A549 (cell line): ENCODE measurements at regions not wholly inside any gene's neighbourhood (a gene's known extent, or its start where the extent isn't known, plus 50 kb on each side); places are given as distances from the start of the nearest gene placed in this dataset.

ENCODE experiments used
- ATAC-seq, 2 experiments: fragments of 200-7000 bp in 1 of 2; fragments of >200 bp in 1 of 2; cut with Nextera tagmentation in 1 of 2; cut with Tn5 transposase in 1 of 2; 3 replicates each; pipeline versions ENCODE4 v1.8.0 to v1.9.1; 2018 to 2020; ENCODE audit warnings: mild to moderate bottlenecking in 1 of 2, moderate library complexity in 1 of 2
- CTCF ChIA-PET: fragments of 300-600 bp; sonication (Branson Sonifier 250); formaldehyde crosslinking; extraction: SDS; loops from one replicate; lab custom pipeline; 2021; ENCODE audit warnings: antibody characterized with exemption, inconsistent platforms; lab: Yijun Ruan, JAX
- POLR2A ChIA-PET: fragments of 350-600 bp; formaldehyde crosslinking; extraction: SDS; loops from one replicate; lab custom pipeline; 2021; ENCODE audit warnings: antibody characterized with exemption, inconsistent platforms; lab: Yijun Ruan, JAX
- DNase-seq, 2 experiments: peaks; one replicate each; pipeline versions ENCODE4 v3.0.0 to v3.0.0-alpha.2; 2011 to 2016; ENCODE audit warnings: low read depth in 1 of 2, low spot score in 1 of 2
- FAIRE-seq: peaks from 2 replicates; lab custom pipeline; 2011; peaks lifted over from hg19 to GRCh38; lab: Jason Lieb, UNC
- H3K27ac ChIP-seq, 2 experiments: fragments of >200 bp; sonication (Bioruptor Twin); formaldehyde crosslinking; 3 replicates each; pipeline ENCODE4 v1.5.1; 2016 to 2017
- H3K4me1 ChIP-seq: fragments of >200 bp; sonication (Bioruptor Twin); formaldehyde crosslinking; 3 replicates; pipeline ENCODE4 v1.6.1; 2016
- H3K4me2 ChIP-seq: fragments of >200 bp; sonication (Bioruptor Twin); formaldehyde crosslinking; 3 replicates; pipeline ENCODE4 v1.6.1; 2016
- H3K4me3 ChIP-seq: fragments of >200 bp; sonication (Bioruptor Twin); formaldehyde crosslinking; 3 replicates; pipeline ENCODE4 v1.5.1; 2016
- H3K9me3 ChIP-seq: fragments of >200 bp; sonication (Bioruptor Twin); formaldehyde crosslinking; 3 replicates; pipeline ENCODE4 v1.6.1; 2016
- ATOH8 ChIP-seq: fragments of 250-450 bp; sonication (Bioruptor Pico); IDR thresholded peaks from 2 replicates; pipeline ENCODE4 v1.5.0; 2020; ENCODE audit warnings: low read depth, mild to moderate bottlenecking, moderate library complexity
- BHLHE40 ChIP-seq: IDR thresholded peaks from 2 replicates; pipeline ENCODE4 v1.6.1; 2012; ENCODE audit warnings: low read depth, low read length, inconsistent platforms
- CHD2 ChIP-seq: fragments of 150-350 bp; IDR thresholded peaks from 2 replicates; pipeline ENCODE4 v1.6.1; 2014; ENCODE audit warnings: low read length; ENCODE audit not compliant: partially characterized antibody
- CHD4 ChIP-seq: fragments of 200-600 bp; sonication (generic); IDR thresholded peaks from 2 replicates; pipeline ENCODE4 v1.6.1; 2016; ENCODE audit warnings: antibody characterized with exemption, mild to moderate bottlenecking, borderline replicate concordance
- E2F6 ChIP-seq: IDR thresholded peaks from 2 replicates; pipeline ENCODE4 v1.6.1; 2012; ENCODE audit warnings: low read depth, borderline replicate concordance
- EHF ChIP-seq: fragments of 250-450 bp; sonication (Bioruptor Pico); IDR thresholded peaks from 2 replicates; pipeline ENCODE4 v1.5.0; 2020; ENCODE audit warnings: mild to moderate bottlenecking
- EHMT2 ChIP-seq: fragments of 200-600 bp; sonication (generic); IDR thresholded peaks from 2 replicates; pipeline ENCODE4 v1.6.1; 2016; ENCODE audit warnings: antibody characterized with exemption, low read depth, mild to moderate bottlenecking, moderate library complexity
- ELK1 ChIP-seq: fragments of 150-350 bp; IDR thresholded peaks from 2 replicates; pipeline ENCODE4 v1.6.1; 2014; ENCODE audit warnings: low read depth, mild to moderate bottlenecking, low read length
- ESRRA ChIP-seq: fragments of 150-350 bp; IDR thresholded peaks from 2 replicates; pipeline ENCODE4 v1.6.1; 2014; ENCODE audit warnings: mild to moderate bottlenecking, low read length, borderline replicate concordance
- FOSB ChIP-seq: fragments of 250-450 bp; sonication (Bioruptor Pico); IDR thresholded peaks from 2 replicates; pipeline ENCODE4 v1.5.0; 2020; ENCODE audit warnings: mild to moderate bottlenecking, moderate library complexity
- HDAC2 ChIP-seq: fragments of 200-600 bp; sonication (generic); IDR thresholded peaks from 2 replicates; pipeline ENCODE4 v1.6.1; 2016
- HES2 ChIP-seq: fragments of >200 bp; sonication (Bioruptor Twin); formaldehyde crosslinking; IDR thresholded peaks from 2 replicates; pipeline ENCODE4 v1.6.1; 2016
- HOXB13 ChIP-seq: fragments of 250-450 bp; sonication (Bioruptor Pico); IDR thresholded peaks from 2 replicates; pipeline ENCODE4 v1.5.0; 2020; ENCODE audit warnings: low read depth, mild to moderate bottlenecking, moderate library complexity
- JUNB ChIP-seq: fragments of >200 bp; sonication (Bioruptor Twin); formaldehyde crosslinking; IDR thresholded peaks from 2 replicates; pipeline ENCODE4 v1.6.1; 2016
- KDM5A ChIP-seq: fragments of 200-600 bp; sonication (generic); IDR thresholded peaks from 2 replicates; pipeline ENCODE4 v1.6.1; 2016; ENCODE audit warnings: antibody characterized with exemption, mild to moderate bottlenecking
- MAZ ChIP-seq: fragments of 150-350 bp; IDR thresholded peaks from 2 replicates; pipeline ENCODE4 v1.6.1; 2014; ENCODE audit warnings: antibody characterized with exemption, low read depth, low read length, borderline replicate concordance
- NFE2L2 ChIP-seq: fragments of 150-350 bp; conservative IDR thresholded peaks from 2 replicates; pipeline ENCODE4 v1.6.1; 2014; ENCODE audit warnings: low read length
- POLR2AphosphoS2 ChIP-seq: conservative IDR thresholded peaks from 2 replicates; pipeline ENCODE4 v1.6.1; 2012; ENCODE audit warnings: low read length, improper control_type of control experiment, inconsistent platforms
- RAD21 ChIP-seq, 2 experiments: fragments of >200 bp in 1 of 2; sonication (Bioruptor Twin) in 1 of 2; formaldehyde crosslinking in 1 of 2; IDR thresholded peaks in 1 of 2; conservative IDR thresholded peaks in 1 of 2; 2 replicates in 1 of 2; 3 replicates in 1 of 2; pipeline ENCODE4 v1.6.1; 2012 to 2018; ENCODE audit warnings: inconsistent platforms in 1 of 2
- RCOR1 ChIP-seq: fragments of 150-350 bp; IDR thresholded peaks from 2 replicates; pipeline ENCODE4 v1.6.1; 2014; ENCODE audit warnings: antibody characterized with exemption, low read length, low read depth
- SMC3 ChIP-seq: fragments of >200 bp; sonication (Bioruptor Twin); formaldehyde crosslinking; IDR thresholded peaks from 3 replicates; pipeline ENCODE4 v1.6.1; 2018; ENCODE audit warnings: inconsistent platforms
- ZNF302 ChIP-seq: fragments of 250-450 bp; sonication (Bioruptor Pico); IDR thresholded peaks from 2 replicates; pipeline ENCODE4 v1.9.0; 2021; ENCODE audit warnings: inconsistent platforms, mild to moderate bottlenecking, moderate library complexity
- WGBS: methylation state at CpG from one replicate; pipeline ENCODE4 v1.1.6; 2017; ENCODE audit errors: missing lambda C conversion rate; 5-methylcytosine and 5-hydroxymethylcytosine counted together
- TF ChIP-seq, protein P1 (sequence below): fragments of 450-650 bp; IDR thresholded peaks from 2 replicates; pipeline ENCODE4 v1.6.1; 2014; ENCODE audit warnings: antibody characterized with exemption
- TF ChIP-seq, protein P2 (sequence below): fragments of 200-600 bp; sonication (generic); IDR thresholded peaks from 2 replicates; pipeline ENCODE4 v1.6.1; 2016; ENCODE audit warnings: antibody characterized with exemption, mild to moderate bottlenecking, moderate library complexity

DNA sequence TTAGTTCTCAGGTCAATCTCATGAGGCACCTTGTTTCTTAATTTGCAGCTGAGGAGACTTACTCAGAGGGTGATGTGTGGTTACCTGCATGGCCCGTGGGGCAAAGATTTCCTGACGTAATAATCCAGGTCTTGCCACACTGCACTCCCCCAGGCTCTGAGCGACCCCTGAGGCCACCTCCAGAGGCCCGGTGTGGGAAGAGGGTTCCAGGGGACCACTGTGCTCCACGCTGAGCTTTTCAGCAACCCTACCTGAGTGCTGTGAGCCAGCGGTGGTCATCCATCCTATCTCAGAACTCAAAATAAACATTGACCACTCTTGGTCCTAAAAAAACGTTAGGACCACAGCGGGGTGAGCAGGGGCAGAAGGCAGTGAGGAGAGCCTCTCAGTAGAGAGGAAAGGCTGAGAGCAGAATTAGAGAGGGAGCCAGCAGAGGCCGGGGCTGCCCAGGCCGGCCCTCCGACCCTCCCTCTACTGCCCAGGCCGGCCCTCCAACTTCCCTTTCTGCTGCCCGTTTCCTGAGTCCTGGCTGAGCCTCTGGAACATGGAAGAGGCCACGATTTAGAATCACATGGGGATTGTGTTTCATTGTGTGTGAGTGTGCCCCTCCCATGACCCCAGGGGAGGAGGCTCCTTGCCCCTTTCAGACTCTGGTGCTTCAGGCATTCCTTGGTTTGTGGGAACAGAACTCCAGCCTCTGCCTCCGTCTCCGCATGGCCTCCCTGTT is 188.2 kb upstream of the DIO3 start:
- no peak for TF ChIP-seq BHLHE40
- TF ChIP-seq POLR2AphosphoS2, result no peak
- no peak for TF ChIP-seq CHD4
- no peak for TF ChIP-seq ELK1
- no peak for TF ChIP-seq ZNF302 (CRISPR knock-in tag)
- no peak for TF ChIP-seq JUNB
- TF ChIP-seq, protein P1, sequence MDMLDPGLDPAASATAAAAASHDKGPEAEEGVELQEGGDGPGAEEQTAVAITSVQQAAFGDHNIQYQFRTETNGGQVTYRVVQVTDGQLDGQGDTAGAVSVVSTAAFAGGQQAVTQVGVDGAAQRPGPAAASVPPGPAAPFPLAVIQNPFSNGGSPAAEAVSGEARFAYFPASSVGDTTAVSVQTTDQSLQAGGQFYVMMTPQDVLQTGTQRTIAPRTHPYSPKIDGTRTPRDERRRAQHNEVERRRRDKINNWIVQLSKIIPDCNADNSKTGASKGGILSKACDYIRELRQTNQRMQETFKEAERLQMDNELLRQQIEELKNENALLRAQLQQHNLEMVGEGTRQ, result no peak
- no peak for TF ChIP-seq HDAC2
- TF ChIP-seq HOXB13 (CRISPR knock-in tag), result no peak
- TF ChIP-seq EHMT2, result no peak
- no peak for TF ChIP-seq SMC3
- TF ChIP-seq RCOR1, result no peak
- TF ChIP-seq ATOH8, result no peak
- TF ChIP-seq E2F6, result no peak
- no peak for TF ChIP-seq CHD2
- FAIRE-seq (no peak), DNase-seq (no peak), ATAC-seq (no peak)
- ChIA-PET CTCF (no interaction called here), POLR2A (no interaction called here)
- no peak overlapping the region for H3K4me3 ChIP-seq
- H3K9me3 ChIP-seq, result no peaks in the 10 kb centered on the region
- H3K27ac ChIP-seq, result no peak overlapping the region
- no peak overlapping the region for H3K4me2 ChIP-seq
- 70% methylated on average over 16 of the region's 16 CpGs for WGBS
- no peaks in the 10 kb centered on the region for H3K4me1 ChIP-seq

- ChIA-PET POLR2A (no interaction called here), CTCF (no interaction called here)
- DNase-seq, result no peak
- Histone ChIP-seq H3K27ac (no peak overlapping the region), H3K4me3 (no peak overlapping the region), H3K4me1 (no peaks in the 10 kb centered on the region), H3K4me2 (no peak overlapping the region), H3K9me3 (no peaks in the 10 kb centered on the region)
- WGBS, result 82% methylated on average over 22 of the region's 22 CpGs
- TF ChIP-seq RAD21 (conservative IDR thresholded peaks at IDR 0.05 in 1 of 2, IDR thresholded peaks at IDR 0.05 in 1 of 2) (no peak), HES2 (no peak), KDM5A (no peak), NFE2L2 (no peak), ATOH8 (no peak), FOSB (CRISPR knock-in tag) (no peak), E2F6 (no peak), ESRRA (no peak), ZNF302 (CRISPR knock-in tag) (no peak), RCOR1 (no peak), EHMT2 (no peak), EHF (CRISPR knock-in tag) (no peak), MAZ (no peak), POLR2AphosphoS2 (no peak)
- TF ChIP-seq, protein P2, sequence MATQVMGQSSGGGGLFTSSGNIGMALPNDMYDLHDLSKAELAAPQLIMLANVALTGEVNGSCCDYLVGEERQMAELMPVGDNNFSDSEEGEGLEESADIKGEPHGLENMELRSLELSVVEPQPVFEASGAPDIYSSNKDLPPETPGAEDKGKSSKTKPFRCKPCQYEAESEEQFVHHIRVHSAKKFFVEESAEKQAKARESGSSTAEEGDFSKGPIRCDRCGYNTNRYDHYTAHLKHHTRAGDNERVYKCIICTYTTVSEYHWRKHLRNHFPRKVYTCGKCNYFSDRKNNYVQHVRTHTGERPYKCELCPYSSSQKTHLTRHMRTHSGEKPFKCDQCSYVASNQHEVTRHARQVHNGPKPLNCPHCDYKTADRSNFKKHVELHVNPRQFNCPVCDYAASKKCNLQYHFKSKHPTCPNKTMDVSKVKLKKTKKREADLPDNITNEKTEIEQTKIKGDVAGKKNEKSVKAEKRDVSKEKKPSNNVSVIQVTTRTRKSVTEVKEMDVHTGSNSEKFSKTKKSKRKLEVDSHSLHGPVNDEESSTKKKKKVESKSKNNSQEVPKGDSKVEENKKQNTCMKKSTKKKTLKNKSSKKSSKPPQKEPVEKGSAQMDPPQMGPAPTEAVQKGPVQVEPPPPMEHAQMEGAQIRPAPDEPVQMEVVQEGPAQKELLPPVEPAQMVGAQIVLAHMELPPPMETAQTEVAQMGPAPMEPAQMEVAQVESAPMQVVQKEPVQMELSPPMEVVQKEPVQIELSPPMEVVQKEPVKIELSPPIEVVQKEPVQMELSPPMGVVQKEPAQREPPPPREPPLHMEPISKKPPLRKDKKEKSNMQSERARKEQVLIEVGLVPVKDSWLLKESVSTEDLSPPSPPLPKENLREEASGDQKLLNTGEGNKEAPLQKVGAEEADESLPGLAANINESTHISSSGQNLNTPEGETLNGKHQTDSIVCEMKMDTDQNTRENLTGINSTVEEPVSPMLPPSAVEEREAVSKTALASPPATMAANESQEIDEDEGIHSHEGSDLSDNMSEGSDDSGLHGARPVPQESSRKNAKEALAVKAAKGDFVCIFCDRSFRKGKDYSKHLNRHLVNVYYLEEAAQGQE, result no peak
- no peak for ATAC-seq
- FAIRE-seq, result no peak
Measured at GRCh38 chr14:101373690-101374295, 187.5 kb upstream of the DIO3 start.
